HG03457 (cell line): ENCODE measurements at regions not wholly inside any gene's neighbourhood (a gene's known extent, or its start where the extent isn't known, plus 50 kb on each side); places are given as distances from the start of the nearest gene placed in this dataset.
"Not testable (repeated sequence)": the region's sequence is repeated elsewhere in the genome, so short reads cannot be mapped to it uniquely, and the experiment has no call there.

Source experiments
- ATAC-seq: cut with Tn5 transposase; IDR thresholded peaks from one replicate; pipeline ENCODE4 v1.9.1; 2021; ENCODE audit warnings: moderate number of reproducible peaks; ENCODE audit not compliant: unreplicated experiment

DNA sequence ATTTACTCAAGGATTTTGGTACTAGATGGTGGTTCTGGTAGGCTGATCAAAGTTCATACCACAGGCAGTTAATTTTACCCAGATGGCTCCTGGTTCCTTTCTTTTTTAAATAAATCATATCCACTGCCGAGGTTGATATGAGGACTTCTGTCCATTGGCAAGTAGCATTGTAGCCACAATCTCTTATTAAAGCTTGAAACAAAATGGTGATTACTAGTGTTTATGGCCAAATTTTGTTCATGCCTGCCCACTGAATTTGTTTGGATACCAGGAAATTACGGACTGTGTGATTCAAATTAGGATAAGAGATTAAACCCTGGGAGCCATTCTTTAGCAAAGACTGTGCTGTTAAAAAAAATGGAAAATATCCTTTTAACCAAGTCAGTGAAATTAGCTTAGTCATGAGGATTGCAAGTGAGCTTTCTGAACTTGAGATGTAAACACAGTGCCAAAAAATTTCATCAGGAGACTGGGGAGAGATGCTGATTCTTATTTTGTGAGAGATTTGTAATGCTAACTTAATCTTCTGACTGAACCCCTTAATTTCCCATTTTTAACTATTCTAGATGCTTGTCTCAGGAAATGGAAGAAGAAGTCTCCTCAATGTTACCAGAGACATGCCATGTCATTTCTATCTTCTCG is 893.5 kb upstream of the ADAMTS5 start:
- not testable (repeated sequence) for ATAC-seq

DNA sequence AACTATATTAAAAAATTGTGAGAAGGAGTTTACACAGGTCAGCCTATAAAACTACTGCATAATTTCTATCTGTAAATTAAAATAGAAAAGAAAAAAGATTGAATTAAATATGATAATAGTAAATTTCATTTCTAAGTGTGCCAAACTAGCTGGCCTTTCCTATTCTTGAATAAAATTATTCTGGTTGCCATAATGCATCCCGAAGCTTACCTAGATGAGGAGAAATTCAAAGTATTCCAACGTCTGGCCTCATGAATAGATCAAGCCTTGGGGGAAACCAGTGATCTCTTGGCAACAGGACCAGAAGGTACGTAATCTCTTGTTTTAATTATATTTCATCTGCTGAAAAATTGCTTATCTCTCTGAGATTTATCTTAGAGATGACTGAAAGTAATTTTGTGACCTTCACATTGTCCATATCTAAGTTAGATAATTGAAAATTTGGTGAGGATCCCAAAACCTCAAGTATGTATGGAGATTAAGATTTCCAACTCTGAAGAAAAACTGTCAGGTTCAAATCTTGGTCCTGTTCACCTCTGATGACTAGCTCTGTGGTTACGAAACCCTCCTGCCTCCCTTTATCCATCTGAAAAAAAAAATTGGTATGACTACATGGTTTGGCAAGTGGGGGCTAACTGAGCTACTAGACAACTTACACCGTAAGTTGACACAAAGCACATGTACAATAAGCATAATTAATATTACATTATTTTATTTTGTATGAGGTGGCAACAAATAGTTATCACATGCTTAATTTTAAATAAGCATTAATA is 891.4 kb upstream of the ADAMTS5 start:
- ATAC-seq = not testable (repeated sequence)

DNA sequence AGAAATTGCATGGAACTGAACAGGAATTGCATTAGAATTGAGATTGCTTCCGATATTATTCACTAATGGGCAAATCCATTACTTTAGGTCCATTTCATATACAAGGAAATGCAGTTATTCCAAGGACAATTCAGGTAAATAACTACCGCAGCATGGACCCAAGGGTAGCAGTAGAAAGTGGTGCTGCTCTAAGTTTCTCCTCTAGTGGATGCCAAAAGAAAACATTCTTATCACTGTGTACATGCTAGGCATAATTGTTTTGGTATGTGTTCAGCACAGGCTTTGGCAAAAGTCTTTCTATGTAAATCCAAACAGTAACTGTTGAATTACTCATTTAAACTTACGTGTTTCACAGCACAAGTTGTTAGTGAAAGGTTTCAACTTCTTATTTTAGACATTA is 890.1 kb upstream of the ADAMTS5 start:
- ATAC-seq = not testable (repeated sequence)

DNA sequence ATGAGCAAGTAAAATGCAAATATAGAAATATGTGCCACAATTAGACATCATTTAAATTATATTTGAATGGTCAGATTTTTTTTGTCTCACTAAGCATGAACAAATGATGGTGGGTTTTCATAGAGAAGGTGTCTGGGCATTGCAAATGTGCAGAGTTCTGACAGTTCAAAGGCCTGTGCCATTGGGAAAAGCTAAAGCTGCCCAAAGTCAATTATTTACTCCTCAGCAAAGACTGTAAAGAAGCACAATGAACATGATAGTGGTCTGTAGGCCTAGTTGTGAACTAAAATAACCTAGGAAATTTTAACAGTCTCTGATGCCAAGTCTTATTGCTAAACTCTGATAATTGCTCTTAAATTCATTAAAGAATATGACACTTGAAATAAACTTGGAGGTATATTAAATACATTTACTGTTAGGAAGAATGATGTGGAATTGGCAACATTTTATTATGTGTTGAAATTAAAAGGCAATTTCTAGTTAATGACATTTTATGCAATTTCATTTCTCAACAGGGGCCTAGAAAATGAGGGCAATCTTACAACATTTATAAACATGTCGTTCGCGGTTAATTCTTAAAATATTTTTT is 874.3 kb upstream of the ADAMTS5 start:
- ATAC-seq = no peak

DNA sequence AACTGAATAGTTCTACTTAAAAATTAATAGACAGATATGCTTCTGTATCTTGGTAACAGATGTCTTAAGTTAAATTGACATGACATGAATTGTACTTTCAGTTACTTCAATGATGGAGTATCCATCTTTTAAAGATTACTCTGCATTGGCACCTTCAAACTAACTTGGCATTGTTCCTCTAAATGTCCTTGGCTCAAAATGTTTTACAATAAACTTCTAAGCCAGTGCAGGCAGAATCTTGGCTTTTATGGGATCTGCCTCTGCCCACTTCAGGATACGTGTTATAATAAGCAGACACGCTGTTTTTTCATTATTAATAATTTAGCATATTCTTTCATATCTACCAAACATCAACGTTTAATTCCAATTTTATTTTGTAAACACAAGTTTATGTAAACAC is 873.4 kb upstream of the ADAMTS5 start:
- no peak for ATAC-seq

DNA sequence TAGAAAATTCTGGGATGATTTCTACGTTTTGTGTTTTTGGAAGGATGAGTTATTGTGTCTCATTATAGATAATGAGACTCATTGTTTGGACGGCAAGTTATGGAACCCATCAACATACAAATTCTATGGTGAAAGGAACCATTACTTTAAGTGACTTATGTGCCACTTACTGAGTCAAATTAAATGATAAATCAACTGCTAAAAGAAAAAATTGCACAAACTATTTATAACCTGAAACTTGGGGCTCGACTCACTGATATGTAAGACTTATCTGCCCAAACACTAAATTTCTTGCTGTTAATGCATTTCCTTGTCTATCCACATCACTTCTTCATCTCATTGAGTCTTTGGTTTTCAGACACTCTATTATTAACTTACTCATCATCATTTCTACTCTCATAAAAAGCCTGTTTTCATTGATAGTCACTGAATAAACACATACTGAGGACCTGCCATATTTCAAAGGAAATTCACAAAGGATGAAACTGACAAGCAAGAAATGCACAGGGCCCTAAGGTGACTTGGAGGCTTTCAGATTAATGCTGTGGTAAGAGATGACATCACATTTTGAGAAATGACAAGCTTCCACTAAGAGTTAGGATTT is 872.7 kb upstream of the ADAMTS5 start:
- no peak for ATAC-seq

DNA sequence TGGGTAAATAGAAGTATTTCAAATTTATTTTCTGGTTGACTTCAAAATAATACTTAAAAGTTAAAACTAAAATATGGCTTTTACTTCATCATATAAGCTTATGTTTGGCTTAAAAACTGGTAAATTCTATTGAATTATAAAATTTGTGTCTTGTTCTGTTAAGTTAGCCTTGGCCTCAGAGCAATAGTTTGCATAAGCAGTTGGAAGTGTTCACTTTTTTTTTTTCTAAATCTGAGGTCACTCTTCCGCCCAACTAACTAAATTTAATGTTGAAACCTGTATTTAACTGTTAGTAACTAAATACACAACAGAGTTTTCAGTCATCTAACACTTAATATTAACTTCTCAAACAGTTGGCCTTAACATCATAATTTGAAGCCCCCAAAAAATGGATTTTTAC is 871.7 kb upstream of the ADAMTS5 start:
- no peak for ATAC-seq

DNA sequence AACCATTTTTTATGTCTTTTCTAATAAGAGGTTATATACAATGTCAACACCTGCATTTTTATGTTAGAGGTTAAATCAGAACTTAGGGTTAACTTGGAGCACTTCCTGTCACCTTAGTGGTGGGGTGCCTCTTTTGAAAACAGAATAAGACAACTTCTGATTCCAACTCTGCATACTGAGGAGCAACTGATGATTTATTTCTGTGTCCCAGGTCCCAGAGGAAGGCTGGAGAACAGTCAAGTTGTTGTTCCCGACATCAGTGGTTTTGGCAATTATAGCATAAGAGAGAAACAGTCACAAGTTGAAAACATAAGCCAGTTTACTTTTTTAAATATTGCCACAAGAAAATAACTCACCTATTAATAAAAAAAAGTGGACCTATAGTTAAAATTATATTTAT is 871.0 kb upstream of the ADAMTS5 start:
- ATAC-seq = no peak

DNA sequence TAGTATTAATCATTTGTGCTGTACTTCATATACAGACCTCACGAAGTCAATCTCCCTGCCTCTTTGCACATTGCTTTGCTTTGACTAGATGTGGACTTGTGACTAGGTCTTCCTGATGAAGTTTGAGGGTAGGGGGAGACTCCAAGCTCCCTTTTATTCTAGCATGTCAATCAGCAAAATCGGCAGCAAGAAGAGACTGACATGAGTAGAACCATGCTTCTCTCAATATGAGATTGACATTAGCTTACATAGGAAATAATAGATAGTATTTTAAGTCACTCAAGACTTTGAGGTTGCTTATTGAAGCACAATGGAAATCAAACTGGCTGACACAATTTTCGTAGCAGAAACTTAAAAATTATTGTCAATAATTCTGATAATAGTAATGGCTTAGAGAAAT is 866.4 kb upstream of the ADAMTS5 start:
- ATAC-seq = no peak

DNA sequence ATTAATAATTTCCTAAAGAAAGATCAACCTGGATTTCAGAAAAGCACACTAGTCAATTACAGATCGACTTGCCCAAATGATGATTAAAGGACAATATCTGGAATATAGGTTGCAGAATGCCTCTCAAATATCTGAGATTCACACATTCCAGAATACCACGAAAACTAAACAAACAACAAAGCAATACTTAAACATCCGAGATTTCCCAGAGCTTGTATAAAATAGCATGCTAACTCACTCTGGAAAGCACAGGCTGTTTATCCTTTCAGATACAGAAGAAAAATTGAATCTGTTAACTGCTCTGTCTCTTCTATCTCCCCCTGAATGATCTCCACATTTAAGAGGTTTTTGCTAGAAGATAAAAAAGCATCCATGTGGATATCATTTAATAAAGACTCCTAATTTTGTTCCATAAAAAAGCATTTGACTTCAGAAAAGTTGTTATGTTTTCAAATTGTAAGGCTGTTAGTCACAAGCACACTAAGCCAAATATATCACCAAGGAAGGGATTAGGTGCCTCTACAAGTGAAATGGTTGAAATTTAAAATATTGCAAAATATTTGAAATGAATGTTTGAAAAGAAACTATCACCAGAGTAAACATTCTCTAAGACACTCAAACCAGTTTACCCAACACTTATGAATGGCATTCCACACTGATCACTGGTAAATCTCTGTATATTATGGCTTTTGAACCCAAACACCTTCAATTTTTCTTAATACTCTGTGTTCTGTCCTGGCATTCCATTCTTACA is 865.1 kb upstream of the ADAMTS5 start:
- ATAC-seq = no peak

DNA sequence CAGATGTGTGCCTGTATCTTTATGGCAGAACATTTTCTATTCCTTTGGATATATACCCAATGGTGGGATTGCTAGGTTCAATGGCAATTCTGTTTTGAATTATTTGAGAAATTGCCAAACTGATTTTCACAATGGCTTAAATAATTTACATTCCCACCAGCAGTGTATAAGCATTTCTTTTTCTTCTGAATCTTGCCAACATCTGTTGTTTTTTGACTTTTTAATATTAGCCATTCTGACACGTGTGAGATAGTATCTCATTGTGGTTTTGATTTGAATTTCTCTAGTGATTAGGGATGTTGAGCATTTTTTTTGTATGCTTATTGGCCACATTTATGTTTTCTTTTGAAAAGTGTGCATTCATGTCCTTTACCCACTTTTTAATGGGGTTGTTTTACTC is 864.3 kb upstream of the ADAMTS5 start:
- ATAC-seq = no peak

DNA sequence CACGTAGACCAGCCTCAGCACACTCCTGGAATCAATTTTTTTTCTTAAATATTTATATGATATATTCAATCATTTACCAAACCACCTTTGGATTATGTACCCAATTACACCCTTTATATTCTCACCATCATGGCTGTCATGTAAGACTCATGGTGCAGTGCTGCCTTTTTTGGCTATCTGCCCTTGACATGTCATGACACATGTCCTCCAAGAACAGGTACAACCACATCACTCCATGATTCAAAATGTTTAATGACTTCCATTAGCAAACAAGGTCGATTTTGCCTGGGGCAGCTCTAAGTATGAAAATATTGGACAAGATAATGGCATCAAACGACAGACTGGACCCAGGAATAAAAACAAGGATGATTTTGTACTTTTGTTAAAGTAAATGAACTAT is 861.1 kb upstream of the ADAMTS5 start:
- ATAC-seq = no peak

DNA sequence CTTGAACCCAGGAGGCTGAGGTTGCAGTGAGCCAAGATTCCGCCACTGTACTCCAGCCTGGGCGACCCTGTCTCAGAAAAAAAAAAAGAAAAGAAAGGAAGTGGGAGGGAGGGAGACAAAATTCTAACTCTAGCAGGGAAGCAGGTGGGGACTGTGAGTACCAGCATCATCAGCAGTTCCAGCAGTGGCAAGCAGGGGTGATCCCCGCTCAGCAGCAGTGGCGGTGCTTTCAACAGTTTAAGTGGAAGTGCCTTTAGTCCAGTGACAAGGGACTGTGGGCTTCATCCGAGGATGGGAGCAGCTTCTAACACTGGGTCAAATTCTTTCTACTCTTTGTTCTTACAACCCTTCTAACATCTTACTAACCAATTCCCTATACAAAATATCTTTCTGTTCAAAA is 858.1 kb upstream of the ADAMTS5 start:
- ATAC-seq = no peak

DNA sequence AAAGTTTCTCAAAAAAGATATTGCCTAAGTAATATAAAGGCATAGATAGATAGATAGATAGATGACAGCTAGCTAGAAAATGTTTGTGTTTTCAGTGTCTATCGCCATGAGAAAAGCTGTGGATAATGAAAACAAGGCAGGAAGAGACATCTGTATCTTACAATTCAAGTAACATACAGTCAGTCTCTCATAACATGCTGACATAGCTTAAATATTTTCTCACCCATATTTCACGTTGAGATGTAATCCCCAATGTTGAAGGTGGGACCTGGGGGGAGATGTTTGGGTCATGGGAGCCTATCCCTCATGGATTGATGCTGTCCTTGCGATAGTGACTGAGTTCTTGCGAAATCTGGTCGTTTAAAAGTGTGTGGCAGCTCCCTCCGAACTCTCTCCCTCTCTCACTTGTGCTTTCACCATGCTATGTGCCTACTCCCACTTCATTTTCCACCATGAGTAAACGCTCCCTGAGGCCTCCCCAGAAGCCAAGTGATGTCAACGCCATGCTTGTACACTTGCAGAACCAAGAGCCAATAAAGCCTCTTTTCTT is 856.8 kb upstream of the ADAMTS5 start:
- ATAC-seq = no peak

DNA sequence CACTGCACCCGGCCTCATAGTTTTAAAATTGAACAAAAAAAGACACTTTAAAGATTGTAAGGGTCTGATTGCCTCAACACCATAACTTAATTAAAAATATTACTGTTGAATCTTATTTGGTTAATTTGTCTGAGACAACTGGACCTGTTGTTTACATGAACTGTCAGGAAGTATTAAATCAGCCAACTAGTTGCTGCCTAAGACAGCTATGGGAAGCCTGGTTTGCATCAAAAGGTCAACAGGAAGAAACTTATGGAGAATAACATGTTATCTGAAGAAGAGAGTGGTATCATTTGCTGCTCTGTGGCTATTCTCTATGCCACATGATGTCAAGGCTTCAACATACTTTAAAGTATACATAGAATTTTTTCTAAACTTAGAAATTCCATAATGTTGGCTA is 853.5 kb upstream of the ADAMTS5 start:
- ATAC-seq = no peak

DNA sequence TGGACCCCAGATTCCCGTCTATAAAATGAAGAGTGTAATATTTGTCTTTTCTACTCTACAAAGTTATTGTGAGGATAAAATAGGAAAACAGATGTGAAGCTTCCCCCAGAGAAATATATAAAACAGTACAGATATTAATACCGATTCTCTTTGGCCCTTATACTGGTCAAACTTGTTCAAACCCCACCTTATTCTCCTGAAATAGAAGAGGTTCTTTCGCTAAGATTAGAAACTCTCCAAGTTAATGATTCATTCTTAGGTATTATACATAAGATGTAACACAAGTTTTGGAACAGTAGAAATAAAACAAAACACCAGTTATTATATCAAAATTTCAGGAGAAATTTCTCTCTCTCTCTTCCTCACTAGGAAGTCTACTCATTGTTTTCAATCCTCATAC is 852.4 kb upstream of the ADAMTS5 start:
- ATAC-seq = no peak

DNA sequence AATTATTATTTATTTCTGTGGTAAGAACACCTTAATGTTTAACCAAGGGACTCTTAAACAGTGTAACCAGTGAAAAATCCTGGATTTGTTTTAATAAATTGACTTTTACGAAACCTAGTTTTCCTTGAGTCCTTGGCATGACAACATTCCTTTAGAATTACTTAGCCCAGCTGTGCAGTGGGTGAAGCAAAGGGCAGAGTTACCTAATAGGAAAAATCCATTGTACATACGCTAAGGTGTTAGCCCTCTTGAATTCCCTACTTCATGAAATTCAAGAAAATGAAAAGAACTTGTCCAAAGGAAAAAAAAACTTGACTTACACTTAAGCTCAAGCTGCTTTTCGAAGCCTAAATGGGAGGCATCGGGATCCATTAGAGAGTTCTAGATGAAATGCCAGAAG is 852.0 kb upstream of the ADAMTS5 start:
- ATAC-seq = no peak

DNA sequence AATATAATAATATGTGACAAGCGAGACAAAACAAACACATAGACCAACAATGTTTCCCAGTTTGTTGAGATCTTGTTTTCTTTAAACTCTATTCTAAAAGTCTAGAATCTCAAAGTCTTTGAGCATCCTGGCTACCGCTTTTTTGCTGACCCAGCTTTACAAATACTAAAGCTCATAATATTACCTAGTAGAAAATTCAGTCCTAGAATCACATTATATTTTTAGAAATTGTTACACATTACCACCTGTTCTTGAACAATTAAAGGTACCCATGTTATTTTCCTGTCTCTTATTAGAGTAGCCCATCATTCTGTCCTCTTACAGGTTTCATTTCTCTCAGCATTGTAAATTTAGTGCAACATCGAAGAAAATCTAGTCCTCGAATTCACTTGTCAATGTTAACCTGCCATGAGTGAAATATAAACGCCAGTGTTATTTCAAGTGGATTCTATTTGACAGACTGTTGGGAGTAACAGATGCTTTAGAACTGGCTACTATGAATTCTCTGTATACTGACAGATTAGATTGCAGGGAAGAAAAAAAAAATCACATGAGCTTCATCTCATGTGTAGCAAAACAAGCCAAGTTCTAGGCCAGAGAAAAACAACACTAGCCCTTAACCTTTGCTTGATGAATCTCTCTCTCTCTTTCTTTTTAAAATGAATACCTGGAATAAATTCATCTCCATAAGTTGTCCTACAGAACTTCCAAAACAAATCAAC is 851.2 kb upstream of the ADAMTS5 start:
- ATAC-seq = no peak

DNA sequence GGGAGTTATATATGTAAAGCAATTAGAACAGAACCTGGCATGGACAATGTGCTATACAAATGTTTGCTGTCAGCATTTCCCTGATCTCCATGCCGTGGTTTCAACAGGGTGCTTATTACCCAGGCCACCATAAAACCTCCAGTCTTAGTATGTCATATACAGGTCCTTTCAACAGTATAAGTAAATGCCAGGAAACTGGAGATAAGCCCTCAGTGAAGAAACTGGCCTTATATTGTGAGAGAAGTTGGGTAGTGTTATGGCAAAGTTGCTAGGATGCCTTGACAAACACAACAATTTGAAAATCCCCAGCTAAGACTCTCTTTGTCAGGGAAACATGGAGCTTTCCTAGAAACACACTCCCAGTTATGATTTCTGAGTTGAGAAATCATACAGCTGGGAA is 850.2 kb upstream of the ADAMTS5 start:
- no peak for ATAC-seq

DNA sequence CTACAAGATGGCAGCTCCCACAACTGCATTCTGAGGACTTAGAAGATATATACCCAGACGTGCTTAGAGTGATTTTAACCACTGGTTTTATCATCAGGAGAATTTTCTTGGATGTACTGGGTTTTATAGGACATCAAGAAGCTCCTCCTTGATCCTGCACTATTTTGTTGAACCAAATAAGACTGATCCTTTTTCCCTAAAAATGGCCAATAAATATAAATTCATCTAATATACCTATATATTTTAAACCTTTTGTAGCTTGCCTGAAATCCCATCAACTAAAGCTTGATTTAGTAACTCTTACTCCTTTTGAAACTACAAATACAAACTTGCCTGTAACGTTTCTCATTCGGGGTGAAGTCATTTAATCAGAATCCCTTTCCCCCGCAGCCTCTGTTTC is 849.4 kb upstream of the ADAMTS5 start:
- no peak for ATAC-seq
